ENCODE measurements at regions not wholly inside any gene's neighbourhood (a gene's known extent, or its start where the extent isn't known, plus 50 kb on each side); places are given as distances from the start of the nearest gene placed in this dataset.

- H2AFZ ChIP-seq (ENCODE audit: low read depth) = no peak overlapping the region
- no peak for DNase-seq
- H3K79me2 ChIP-seq (ENCODE audit: insufficient read depth) = no peaks in the 10 kb centered on the region
- H3K9ac ChIP-seq = no peak overlapping the region
- no peaks in the 10 kb centered on the region for H3K9me3 ChIP-seq
- H3K36me3 ChIP-seq (replicated peaks in 1 of 2; ENCODE audit: control insufficient read depth in 1 of 2, insufficient read depth in 2 of 2, low read length in 1 of 2) = no peaks in the 10 kb centered on the region
- TF ChIP-seq TEAD4 (IDR thresholded peaks at IDR 0.05; ENCODE audit: borderline replicate concordance, insufficient read depth) (no peak), EZH2phosphoT487 (IDR thresholded peaks at IDR 0.05; ENCODE audit: borderline replicate concordance, low read depth) (no peak), SIN3A (IDR thresholded peaks at IDR 0.05; ENCODE audit: borderline replicate concordance, low read depth, low read length) (no peak), GABPA (IDR thresholded peaks at IDR 0.05; ENCODE audit: low read depth) (no peak), REST (IDR thresholded peaks at IDR 0.05; ENCODE audit: low read depth, low read length) (no peak), CTCF (IDR thresholded peaks at IDR 0.05) (no peak), JUND (IDR thresholded peaks at IDR 0.05) (no peak), FOXM1 (IDR thresholded peaks at IDR 0.05; ENCODE audit: low read depth) (no peak), NFIC (IDR thresholded peaks at IDR 0.05; ENCODE audit: borderline replicate concordance) (no peak), TAF1 (IDR thresholded peaks at IDR 0.05; ENCODE audit: borderline replicate concordance, low read depth, low read length) (no peak)
- CTCF ChIA-PET = no interaction called here
- H3K9me2 ChIP-seq = no peaks in the 10 kb centered on the region
- no peaks in the 10 kb centered on the region for H3K4me1 ChIP-seq (ENCODE audit: control insufficient read depth in 1 of 2, insufficient read depth in 2 of 2, low read depth in 1 of 2, low read length in 1 of 2)
- no peaks in the 10 kb centered on the region for H3F3A ChIP-seq (replicated peaks; ENCODE audit: insufficient read depth)
- H3K4me2 ChIP-seq = no peak overlapping the region
- H3K27ac ChIP-seq (ENCODE audit: low read depth in 2 of 2, low read length in 1 of 2) = no peak overlapping the region
- H3K27me3 ChIP-seq (ENCODE audit: insufficient read depth) = no peaks in the 10 kb centered on the region
- H4K20me1 ChIP-seq (ENCODE audit: insufficient read depth) = no peaks in the 10 kb centered on the region
- H3K4me3 ChIP-seq (ENCODE audit: low read depth in 2 of 2, low read length in 1 of 2) = no peak overlapping the region
- 57% methylated on average over 1 of the region's 1 CpG for WGBS (ENCODE audit: low lambda C conversion rate)
- POLR2A ChIA-PET = no interaction called here
Observed at GRCh38 chr13:58721273-58721672, 1089.7 kb downstream of the PCDH17 start.

- H3K27me3 ChIP-seq (ENCODE audit: insufficient read depth) = no peaks in the 10 kb centered on the region
- no peak overlapping the region for H3K4me3 ChIP-seq (ENCODE audit: low read depth in 2 of 2, low read length in 1 of 2)
- ChIA-PET POLR2A (no interaction called here), CTCF (no interaction called here)
- no peak for DNase-seq
- no peaks in the 10 kb centered on the region for H3K9me2 ChIP-seq
- H3K27ac ChIP-seq (ENCODE audit: low read depth in 2 of 2, low read length in 1 of 2) = no peak overlapping the region
- H3F3A ChIP-seq (replicated peaks; ENCODE audit: insufficient read depth) = no peaks in the 10 kb centered on the region
- H2AFZ ChIP-seq (ENCODE audit: low read depth) = no peak overlapping the region
- H3K4me2 ChIP-seq = no peak overlapping the region
- no peak overlapping the region for H3K9ac ChIP-seq
- 32% methylated on average over 3 of the region's 3 CpGs for WGBS (ENCODE audit: low lambda C conversion rate)
- no peaks in the 10 kb centered on the region for H3K4me1 ChIP-seq (ENCODE audit: control insufficient read depth in 1 of 2, insufficient read depth in 2 of 2, low read depth in 1 of 2, low read length in 1 of 2)
- no peaks in the 10 kb centered on the region for H3K9me3 ChIP-seq
- no peaks in the 10 kb centered on the region for H3K36me3 ChIP-seq (replicated peaks in 1 of 2; ENCODE audit: control insufficient read depth in 1 of 2, insufficient read depth in 2 of 2, low read length in 1 of 2)
- no peaks in the 10 kb centered on the region for H3K79me2 ChIP-seq (ENCODE audit: insufficient read depth)
- no peaks in the 10 kb centered on the region for H4K20me1 ChIP-seq (ENCODE audit: insufficient read depth)
- TF ChIP-seq TAF1 (IDR thresholded peaks at IDR 0.05; ENCODE audit: borderline replicate concordance, low read depth, low read length) (no peak), MAX (IDR thresholded peaks at IDR 0.05; ENCODE audit: low read depth) (no peak), FOXJ3 (CRISPR knock-in tag; IDR thresholded peaks at IDR 0.05) (no peak), MEF2A (IDR thresholded peaks at IDR 0.05; ENCODE audit: borderline replicate concordance, low read depth) (no peak), SMC3 (IDR thresholded peaks at IDR 0.05; ENCODE audit: low read depth, low read length) (no peak), CTCF (IDR thresholded peaks at IDR 0.05) (no peak), PBX3 (IDR thresholded peaks at IDR 0.05) (no peak), USF2 (IDR thresholded peaks at IDR 0.05; ENCODE audit: borderline replicate concordance, low read depth, low read length) (no peak), RFX5 (IDR thresholded peaks at IDR 0.05; ENCODE audit: low read length) (no peak)
Observed at GRCh38 chr13:58728126-58728525, 1096.6 kb downstream of the PCDH17 start.
